ENCODE measurements at regions not wholly inside any gene's neighbourhood (a gene's known extent, or its start where the extent isn't known, plus 50 kb on each side); places are given as distances from the start of the nearest gene placed in this dataset.

- TF ChIP-seq, protein P1, sequence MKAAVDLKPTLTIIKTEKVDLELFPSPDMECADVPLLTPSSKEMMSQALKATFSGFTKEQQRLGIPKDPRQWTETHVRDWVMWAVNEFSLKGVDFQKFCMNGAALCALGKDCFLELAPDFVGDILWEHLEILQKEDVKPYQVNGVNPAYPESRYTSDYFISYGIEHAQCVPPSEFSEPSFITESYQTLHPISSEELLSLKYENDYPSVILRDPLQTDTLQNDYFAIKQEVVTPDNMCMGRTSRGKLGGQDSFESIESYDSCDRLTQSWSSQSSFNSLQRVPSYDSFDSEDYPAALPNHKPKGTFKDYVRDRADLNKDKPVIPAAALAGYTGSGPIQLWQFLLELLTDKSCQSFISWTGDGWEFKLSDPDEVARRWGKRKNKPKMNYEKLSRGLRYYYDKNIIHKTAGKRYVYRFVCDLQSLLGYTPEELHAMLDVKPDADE (IDR thresholded peaks at IDR 0.05): no peak
- TF ChIP-seq, protein P2, sequence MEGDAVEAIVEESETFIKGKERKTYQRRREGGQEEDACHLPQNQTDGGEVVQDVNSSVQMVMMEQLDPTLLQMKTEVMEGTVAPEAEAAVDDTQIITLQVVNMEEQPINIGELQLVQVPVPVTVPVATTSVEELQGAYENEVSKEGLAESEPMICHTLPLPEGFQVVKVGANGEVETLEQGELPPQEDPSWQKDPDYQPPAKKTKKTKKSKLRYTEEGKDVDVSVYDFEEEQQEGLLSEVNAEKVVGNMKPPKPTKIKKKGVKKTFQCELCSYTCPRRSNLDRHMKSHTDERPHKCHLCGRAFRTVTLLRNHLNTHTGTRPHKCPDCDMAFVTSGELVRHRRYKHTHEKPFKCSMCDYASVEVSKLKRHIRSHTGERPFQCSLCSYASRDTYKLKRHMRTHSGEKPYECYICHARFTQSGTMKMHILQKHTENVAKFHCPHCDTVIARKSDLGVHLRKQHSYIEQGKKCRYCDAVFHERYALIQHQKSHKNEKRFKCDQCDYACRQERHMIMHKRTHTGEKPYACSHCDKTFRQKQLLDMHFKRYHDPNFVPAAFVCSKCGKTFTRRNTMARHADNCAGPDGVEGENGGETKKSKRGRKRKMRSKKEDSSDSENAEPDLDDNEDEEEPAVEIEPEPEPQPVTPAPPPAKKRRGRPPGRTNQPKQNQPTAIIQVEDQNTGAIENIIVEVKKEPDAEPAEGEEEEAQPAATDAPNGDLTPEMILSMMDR (conservative IDR thresholded peaks at IDR 0.05; ENCODE audit: low read depth in 2 of 2): no peak
- no peak for TF ChIP-seq CREB1 (CRISPR knock-in tag; IDR thresholded peaks at IDR 0.05; ENCODE audit: low read depth)
- TF ChIP-seq EZH2 (IDR thresholded peaks at IDR 0.05; ENCODE audit: low read depth, unreplicated experiment): no peak
- no peak for TF ChIP-seq EZH2phosphoT487 (IDR thresholded peaks at IDR 0.05; ENCODE audit: unreplicated experiment)
- no peak for TF ChIP-seq NANOG (IDR thresholded peaks at IDR 0.05; ENCODE audit: borderline replicate concordance)
- TF ChIP-seq, protein P3, sequence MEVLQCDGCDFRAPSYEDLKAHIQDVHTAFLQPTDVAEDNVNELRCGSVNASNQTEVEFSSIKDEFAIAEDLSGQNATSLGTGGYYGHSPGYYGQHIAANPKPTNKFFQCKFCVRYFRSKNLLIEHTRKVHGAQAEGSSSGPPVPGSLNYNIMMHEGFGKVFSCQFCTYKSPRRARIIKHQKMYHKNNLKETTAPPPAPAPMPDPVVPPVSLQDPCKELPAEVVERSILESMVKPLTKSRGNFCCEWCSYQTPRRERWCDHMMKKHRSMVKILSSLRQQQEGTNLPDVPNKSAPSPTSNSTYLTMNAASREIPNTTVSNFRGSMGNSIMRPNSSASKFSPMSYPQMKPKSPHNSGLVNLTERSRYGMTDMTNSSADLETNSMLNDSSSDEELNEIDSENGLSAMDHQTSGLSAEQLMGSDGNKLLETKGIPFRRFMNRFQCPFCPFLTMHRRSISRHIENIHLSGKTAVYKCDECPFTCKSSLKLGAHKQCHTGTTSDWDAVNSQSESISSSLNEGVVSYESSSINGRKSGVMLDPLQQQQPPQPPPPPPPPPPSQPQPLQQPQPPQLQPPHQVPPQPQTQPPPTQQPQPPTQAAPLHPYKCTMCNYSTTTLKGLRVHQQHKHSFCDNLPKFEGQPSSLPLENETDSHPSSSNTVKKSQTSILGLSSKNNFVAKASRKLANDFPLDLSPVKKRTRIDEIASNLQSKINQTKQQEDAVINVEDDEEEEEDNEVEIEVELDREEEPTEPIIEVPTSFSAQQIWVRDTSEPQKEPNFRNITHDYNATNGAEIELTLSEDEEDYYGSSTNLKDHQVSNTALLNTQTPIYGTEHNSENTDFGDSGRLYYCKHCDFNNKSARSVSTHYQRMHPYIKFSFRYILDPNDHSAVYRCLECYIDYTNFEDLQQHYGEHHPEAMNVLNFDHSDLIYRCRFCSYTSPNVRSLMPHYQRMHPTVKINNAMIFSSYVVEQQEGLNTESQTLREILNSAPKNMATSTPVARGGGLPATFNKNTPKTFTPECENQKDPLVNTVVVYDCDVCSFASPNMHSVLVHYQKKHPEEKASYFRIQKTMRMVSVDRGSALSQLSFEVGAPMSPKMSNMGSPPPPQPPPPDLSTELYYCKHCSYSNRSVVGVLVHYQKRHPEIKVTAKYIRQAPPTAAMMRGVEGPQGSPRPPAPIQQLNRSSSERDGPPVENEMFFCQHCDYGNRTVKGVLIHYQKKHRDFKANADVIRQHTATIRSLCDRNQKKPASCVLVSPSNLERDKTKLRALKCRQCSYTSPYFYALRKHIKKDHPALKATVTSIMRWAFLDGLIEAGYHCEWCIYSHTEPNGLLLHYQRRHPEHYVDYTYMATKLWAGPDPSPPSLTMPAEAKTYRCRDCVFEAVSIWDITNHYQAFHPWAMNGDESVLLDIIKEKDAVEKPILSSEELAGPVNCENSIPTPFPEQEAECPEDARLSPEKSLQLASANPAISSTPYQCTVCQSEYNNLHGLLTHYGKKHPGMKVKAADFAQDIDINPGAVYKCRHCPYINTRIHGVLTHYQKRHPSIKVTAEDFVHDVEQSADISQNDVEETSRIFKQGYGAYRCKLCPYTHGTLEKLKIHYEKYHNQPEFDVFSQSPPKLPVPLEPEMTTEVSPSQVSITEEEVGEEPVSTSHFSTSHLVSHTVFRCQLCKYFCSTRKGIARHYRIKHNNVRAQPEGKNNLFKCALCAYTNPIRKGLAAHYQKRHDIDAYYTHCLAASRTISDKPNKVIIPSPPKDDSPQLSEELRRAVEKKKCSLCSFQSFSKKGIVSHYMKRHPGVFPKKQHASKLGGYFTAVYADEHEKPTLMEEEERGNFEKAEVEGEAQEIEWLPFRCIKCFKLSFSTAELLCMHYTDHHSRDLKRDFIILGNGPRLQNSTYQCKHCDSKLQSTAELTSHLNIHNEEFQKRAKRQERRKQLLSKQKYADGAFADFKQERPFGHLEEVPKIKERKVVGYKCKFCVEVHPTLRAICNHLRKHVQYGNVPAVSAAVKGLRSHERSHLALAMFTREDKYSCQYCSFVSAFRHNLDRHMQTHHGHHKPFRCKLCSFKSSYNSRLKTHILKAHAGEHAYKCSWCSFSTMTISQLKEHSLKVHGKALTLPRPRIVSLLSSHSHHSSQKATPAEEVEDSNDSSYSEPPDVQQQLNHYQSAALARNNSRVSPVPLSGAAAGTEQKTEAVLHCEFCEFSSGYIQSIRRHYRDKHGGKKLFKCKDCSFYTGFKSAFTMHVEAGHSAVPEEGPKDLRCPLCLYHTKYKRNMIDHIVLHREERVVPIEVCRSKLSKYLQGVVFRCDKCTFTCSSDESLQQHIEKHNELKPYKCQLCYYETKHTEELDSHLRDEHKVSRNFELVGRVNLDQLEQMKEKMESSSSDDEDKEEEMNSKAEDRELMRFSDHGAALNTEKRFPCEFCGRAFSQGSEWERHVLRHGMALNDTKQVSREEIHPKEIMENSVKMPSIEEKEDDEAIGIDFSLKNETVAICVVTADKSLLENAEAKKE (CRISPR knock-in tag; IDR thresholded peaks at IDR 0.05): no peak
- TF ChIP-seq, protein P4, sequence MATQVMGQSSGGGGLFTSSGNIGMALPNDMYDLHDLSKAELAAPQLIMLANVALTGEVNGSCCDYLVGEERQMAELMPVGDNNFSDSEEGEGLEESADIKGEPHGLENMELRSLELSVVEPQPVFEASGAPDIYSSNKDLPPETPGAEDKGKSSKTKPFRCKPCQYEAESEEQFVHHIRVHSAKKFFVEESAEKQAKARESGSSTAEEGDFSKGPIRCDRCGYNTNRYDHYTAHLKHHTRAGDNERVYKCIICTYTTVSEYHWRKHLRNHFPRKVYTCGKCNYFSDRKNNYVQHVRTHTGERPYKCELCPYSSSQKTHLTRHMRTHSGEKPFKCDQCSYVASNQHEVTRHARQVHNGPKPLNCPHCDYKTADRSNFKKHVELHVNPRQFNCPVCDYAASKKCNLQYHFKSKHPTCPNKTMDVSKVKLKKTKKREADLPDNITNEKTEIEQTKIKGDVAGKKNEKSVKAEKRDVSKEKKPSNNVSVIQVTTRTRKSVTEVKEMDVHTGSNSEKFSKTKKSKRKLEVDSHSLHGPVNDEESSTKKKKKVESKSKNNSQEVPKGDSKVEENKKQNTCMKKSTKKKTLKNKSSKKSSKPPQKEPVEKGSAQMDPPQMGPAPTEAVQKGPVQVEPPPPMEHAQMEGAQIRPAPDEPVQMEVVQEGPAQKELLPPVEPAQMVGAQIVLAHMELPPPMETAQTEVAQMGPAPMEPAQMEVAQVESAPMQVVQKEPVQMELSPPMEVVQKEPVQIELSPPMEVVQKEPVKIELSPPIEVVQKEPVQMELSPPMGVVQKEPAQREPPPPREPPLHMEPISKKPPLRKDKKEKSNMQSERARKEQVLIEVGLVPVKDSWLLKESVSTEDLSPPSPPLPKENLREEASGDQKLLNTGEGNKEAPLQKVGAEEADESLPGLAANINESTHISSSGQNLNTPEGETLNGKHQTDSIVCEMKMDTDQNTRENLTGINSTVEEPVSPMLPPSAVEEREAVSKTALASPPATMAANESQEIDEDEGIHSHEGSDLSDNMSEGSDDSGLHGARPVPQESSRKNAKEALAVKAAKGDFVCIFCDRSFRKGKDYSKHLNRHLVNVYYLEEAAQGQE (IDR thresholded peaks at IDR 0.05; ENCODE audit: unreplicated experiment): no peak
- no peak for TF ChIP-seq ZNF114 (CRISPR knock-in tag; IDR thresholded peaks at IDR 0.05)
- TF ChIP-seq POLR2AphosphoS5 (IDR thresholded peaks at IDR 0.05; ENCODE audit: low read depth): no peak
- no peak for TF ChIP-seq STAT1 (IDR thresholded peaks at IDR 0.05; ENCODE audit: unreplicated experiment)
- TF ChIP-seq JUNB (IDR thresholded peaks at IDR 0.05; ENCODE audit: unreplicated experiment): no peak
- TF ChIP-seq ZNF331 (CRISPR knock-in tag; IDR thresholded peaks at IDR 0.05; ENCODE audit: low read depth): no peak
- ATAC-seq: no peak
- H3K4me3 Mint-ChIP-seq: no peak overlapping the region
Observed at GRCh38 chr2:187982668-187983067, 309.0 kb upstream of the GULP1 start.

More at GRCh38 chr2:187982668-187983067, 309.0 kb upstream of the GULP1 start:
- no peak overlapping the region for H3K27ac ChIP-seq (ENCODE audit: low read depth)
- H3K9me2 ChIP-seq (ENCODE audit: insufficient read depth): no peaks in the 10 kb centered on the region
- Mint-ChIP-seq H3K27me3 (ENCODE audit: insufficient read depth, low read depth, poor library complexity) (no peaks in the 10 kb centered on the region), H3K4me1 (peaks cover 21% of the 10 kb centered on the region), H3K9me3 (no peaks in the 10 kb centered on the region), H3K27ac (no peak overlapping the region), H3K36me3 (ENCODE audit: low read depth) (no peaks in the 10 kb centered on the region)
- H3K4me2 ChIP-seq: no peak overlapping the region
- peaks cover 26% of the 10 kb centered on the region for H3K4me1 ChIP-seq (ENCODE audit: insufficient read depth)
- DNase-seq (ENCODE audit: low spot score): no peak
- H4K20me1 ChIP-seq (replicated peaks; ENCODE audit: insufficient read depth): no peaks in the 10 kb centered on the region
- H3K36me3 ChIP-seq (ENCODE audit: insufficient read depth): no peaks in the 10 kb centered on the region
- no peaks in the 10 kb centered on the region for H3K79me2 ChIP-seq (replicated peaks; ENCODE audit: insufficient read depth)
- no peaks in the 10 kb centered on the region for H3K27me3 ChIP-seq (ENCODE audit: insufficient read depth)
- no peaks in the 10 kb centered on the region for H3F3A ChIP-seq (replicated peaks; ENCODE audit: low read depth)
- H2AFZ ChIP-seq: no peak overlapping the region
- no peak overlapping the region for H3K4me3 ChIP-seq
